Posterior vena cava (tissue), 2 donors: ENCODE measurements at regions not wholly inside any gene's neighbourhood (a gene's known extent, or its start where the extent isn't known, plus 50 kb on each side); places are given as distances from the start of the nearest gene placed in this dataset.

ENCODE experiments used
- DNase-seq: peaks from one replicate; pipeline ENCODE4 v3.0.0-alpha.2; 2020; ENCODE audit warnings: low spot score
- intact Hi-C, 2 donors: fragments of 100-400 bp; cut with DNase I; formaldehyde crosslinking; loops; one replicate each; pipeline versions ENCODE4 v1.14.1 to v1.14.2; 2022 to 2023
- donor health status: DM: yes; HTN: yes; CAD: no.
- donor health status: DM: yes; HTN: yes; CAD: no.

GRCh38 chr3:189099031-189099471, 72.7 kb upstream of the TPRG1 start:
- DNase-seq = peak; percentile 97
- intact Hi-C loops = no loop called here

- no peak for DNase-seq
- intact Hi-C loops = no loop called here
These were observed 72.1 kb upstream of the TPRG1 start for GRCh38 chr3:189099505-189100290.

- intact Hi-C loops = no loop called here
- no peak for DNase-seq
These were observed 70.9 kb upstream of the TPRG1 start for GRCh38 chr3:189100866-189101265.

- no peak for DNase-seq
- intact Hi-C loops = no loop called here
These were observed 70.2 kb upstream of the TPRG1 start for GRCh38 chr3:189101594-189101993.

- intact Hi-C loops = no loop called here
- DNase-seq = no peak
These were observed 68.6 kb upstream of the TPRG1 start for GRCh38 chr3:189103208-189103607.

GRCh38 chr3:189108067-189108466, 63.7 kb upstream of the TPRG1 start:
- DNase-seq = no peak
- intact Hi-C loops = no loop called here

- intact Hi-C loops = no loop called here
- no peak for DNase-seq
These were observed 63.0 kb upstream of the TPRG1 start for GRCh38 chr3:189108735-189109134.

- intact Hi-C loops = no loop called here
- no peak for DNase-seq
These were observed 62.6 kb upstream of the TPRG1 start for GRCh38 chr3:189109145-189109544.

GRCh38 chr3:189117087-189117486, 54.7 kb upstream of the TPRG1 start:
- no peak for DNase-seq
- intact Hi-C loops = no loop called here

- intact Hi-C loops = no loop called here
These were observed 52.9 kb upstream of the TPRG1 start for GRCh38 chr3:189118896-189119295.

GRCh38 chr3:189119950-189120349, 51.8 kb upstream of the TPRG1 start:
- no peak for DNase-seq
- intact Hi-C loops = no loop called here

More at GRCh38 chr3:189118896-189119295, 52.9 kb upstream of the TPRG1 start:
- DNase-seq = no peak

GRCh38 chr3:189121092-189121491, 50.7 kb upstream of the TPRG1 start:
- no peak for DNase-seq
- intact Hi-C loops = no loop called here
